ENCODE measurements at regions not wholly inside any gene's neighbourhood (a gene's known extent, or its start where the extent isn't known, plus 50 kb on each side); places are given as distances from the start of the nearest gene placed in this dataset.

DNA sequence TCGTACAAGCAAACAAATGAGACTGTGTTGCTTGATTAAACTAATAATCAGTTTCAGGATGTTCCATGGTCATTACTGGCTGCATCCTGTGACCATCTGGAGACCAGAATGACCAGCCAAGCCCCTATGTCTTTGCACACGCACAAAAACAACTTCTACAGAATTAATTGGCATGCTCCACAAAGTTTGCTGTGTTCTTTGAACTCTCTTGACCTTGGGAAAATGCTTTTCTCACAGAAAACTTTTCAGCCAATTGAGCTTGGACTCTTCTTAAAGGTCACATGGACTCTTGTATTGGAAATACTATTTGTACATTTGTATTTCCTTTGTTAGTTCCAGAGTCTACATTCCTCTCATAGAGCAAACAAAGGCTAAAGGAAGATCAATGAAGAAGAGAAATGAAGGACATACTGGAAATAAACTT is 147.8 kb downstream of the ARRDC3 start:
- Histone ChIP-seq H3K27me3 (ENCODE audit: insufficient read depth, low read depth, low read length) (no peaks in the 10 kb centered on the region), H3K4me2 (ENCODE audit: low read length) (no peak overlapping the region), H3K27ac (ENCODE audit: low read length) (no peak overlapping the region), H3K4me3 (ENCODE audit: low read length) (no peak overlapping the region), H3F3A (ENCODE audit: insufficient read depth, low read length, poor library complexity, severe bottlenecking) (no peaks in the 10 kb centered on the region), H3K9me3 (ENCODE audit: low read length) (no peaks in the 10 kb centered on the region), H3K9me2 (ENCODE audit: insufficient read depth, low read length) (no peaks in the 10 kb centered on the region), H2AFZ (ENCODE audit: low read depth, low read length) (no peak overlapping the region), H3K36me3 (ENCODE audit: insufficient read depth, low read length) (no peaks in the 10 kb centered on the region), H3K9ac (ENCODE audit: low read length) (no peak overlapping the region), H3K79me2 (replicated peaks; ENCODE audit: insufficient read depth, low read length) (no peaks in the 10 kb centered on the region), H4K20me1 (ENCODE audit: insufficient read depth) (no peaks in the 10 kb centered on the region)
- TF ChIP-seq EZH2 (IDR thresholded peaks at IDR 0.05; ENCODE audit: borderline replicate concordance, insufficient read depth, low read length, poor library complexity, severe bottlenecking) (no peak), TAF1 (IDR thresholded peaks at IDR 0.05; ENCODE audit: low read depth) (no peak), POLR2AphosphoS5 (IDR thresholded peaks at IDR 0.05) (no peak), CTCF (IDR thresholded peaks at IDR 0.05; ENCODE audit: poor library complexity, severe bottlenecking) (no peak), EP300 (conservative IDR thresholded peaks at IDR 0.05; ENCODE audit: poor library complexity, severe bottlenecking) (no peak), RAD21 (conservative IDR thresholded peaks at IDR 0.05) (no peak), SMC3 (conservative IDR thresholded peaks at IDR 0.05; ENCODE audit: poor library complexity) (no peak), MXI1 (conservative IDR thresholded peaks at IDR 0.05; ENCODE audit: poor library complexity, severe bottlenecking) (no peak)
- TF ChIP-seq, protein P1, sequence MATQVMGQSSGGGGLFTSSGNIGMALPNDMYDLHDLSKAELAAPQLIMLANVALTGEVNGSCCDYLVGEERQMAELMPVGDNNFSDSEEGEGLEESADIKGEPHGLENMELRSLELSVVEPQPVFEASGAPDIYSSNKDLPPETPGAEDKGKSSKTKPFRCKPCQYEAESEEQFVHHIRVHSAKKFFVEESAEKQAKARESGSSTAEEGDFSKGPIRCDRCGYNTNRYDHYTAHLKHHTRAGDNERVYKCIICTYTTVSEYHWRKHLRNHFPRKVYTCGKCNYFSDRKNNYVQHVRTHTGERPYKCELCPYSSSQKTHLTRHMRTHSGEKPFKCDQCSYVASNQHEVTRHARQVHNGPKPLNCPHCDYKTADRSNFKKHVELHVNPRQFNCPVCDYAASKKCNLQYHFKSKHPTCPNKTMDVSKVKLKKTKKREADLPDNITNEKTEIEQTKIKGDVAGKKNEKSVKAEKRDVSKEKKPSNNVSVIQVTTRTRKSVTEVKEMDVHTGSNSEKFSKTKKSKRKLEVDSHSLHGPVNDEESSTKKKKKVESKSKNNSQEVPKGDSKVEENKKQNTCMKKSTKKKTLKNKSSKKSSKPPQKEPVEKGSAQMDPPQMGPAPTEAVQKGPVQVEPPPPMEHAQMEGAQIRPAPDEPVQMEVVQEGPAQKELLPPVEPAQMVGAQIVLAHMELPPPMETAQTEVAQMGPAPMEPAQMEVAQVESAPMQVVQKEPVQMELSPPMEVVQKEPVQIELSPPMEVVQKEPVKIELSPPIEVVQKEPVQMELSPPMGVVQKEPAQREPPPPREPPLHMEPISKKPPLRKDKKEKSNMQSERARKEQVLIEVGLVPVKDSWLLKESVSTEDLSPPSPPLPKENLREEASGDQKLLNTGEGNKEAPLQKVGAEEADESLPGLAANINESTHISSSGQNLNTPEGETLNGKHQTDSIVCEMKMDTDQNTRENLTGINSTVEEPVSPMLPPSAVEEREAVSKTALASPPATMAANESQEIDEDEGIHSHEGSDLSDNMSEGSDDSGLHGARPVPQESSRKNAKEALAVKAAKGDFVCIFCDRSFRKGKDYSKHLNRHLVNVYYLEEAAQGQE (IDR thresholded peaks at IDR 0.05; ENCODE audit: borderline replicate concordance): no peak

DNA sequence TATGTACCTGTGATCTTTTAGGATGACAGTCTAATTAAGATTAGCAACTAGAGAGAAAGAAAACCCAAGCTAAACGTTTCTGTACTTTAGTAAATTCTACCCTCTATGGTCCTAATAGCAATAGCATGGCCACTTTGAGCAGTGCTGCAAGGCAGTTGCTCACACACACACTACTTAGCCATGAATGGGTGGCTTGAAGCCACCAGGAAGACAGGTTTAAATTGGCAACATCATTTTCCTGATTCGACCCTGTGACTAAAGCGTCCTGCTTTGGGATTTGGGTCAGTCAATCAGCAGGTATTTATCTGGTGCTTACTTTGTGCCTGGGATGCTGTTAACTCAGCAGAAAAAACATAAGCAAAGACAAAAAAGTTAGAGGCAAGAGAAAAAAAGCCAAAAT is 150.6 kb downstream of the ARRDC3 start:
- Histone ChIP-seq H3K9ac (ENCODE audit: low read length) (no peak overlapping the region), H3K27me3 (ENCODE audit: insufficient read depth, low read depth, low read length) (no peaks in the 10 kb centered on the region), H3K9me3 (ENCODE audit: low read length) (no peaks in the 10 kb centered on the region), H3F3A (ENCODE audit: insufficient read depth, low read length, poor library complexity, severe bottlenecking) (no peaks in the 10 kb centered on the region), H2AFZ (ENCODE audit: low read depth, low read length) (no peak overlapping the region), H3K27ac (ENCODE audit: low read length) (no peak overlapping the region), H3K79me2 (replicated peaks; ENCODE audit: insufficient read depth, low read length) (no peaks in the 10 kb centered on the region), H3K4me3 (ENCODE audit: low read length) (no peak overlapping the region), H3K9me2 (ENCODE audit: insufficient read depth, low read length) (no peaks in the 10 kb centered on the region), H3K4me2 (ENCODE audit: low read length) (no peak overlapping the region), H3K36me3 (ENCODE audit: insufficient read depth, low read length) (no peaks in the 10 kb centered on the region), H4K20me1 (ENCODE audit: insufficient read depth) (no peaks in the 10 kb centered on the region)
- TF ChIP-seq SMC3 (conservative IDR thresholded peaks at IDR 0.05; ENCODE audit: poor library complexity) (no peak), RAD21 (conservative IDR thresholded peaks at IDR 0.05) (no peak), CTCF (IDR thresholded peaks at IDR 0.05; ENCODE audit: poor library complexity, severe bottlenecking) (no peak)
